SK-N-MC (cell line): ENCODE measurements at regions not wholly inside any gene's neighbourhood (a gene's known extent, or its start where the extent isn't known, plus 50 kb on each side); places are given as distances from the start of the nearest gene placed in this dataset.

Source experiments
- EZH2 ChIP-seq: fragments of 200-600 bp; sonication (generic); IDR thresholded peaks from one replicate; pipeline ENCODE4 v1.6.1; 2017; ENCODE audit warnings: antibody characterized with exemption
- POLR2AphosphoS5 ChIP-seq: IDR thresholded peaks from 2 replicates; pipeline ENCODE4 v1.6.1; 2012; ENCODE audit warnings: mild to moderate bottlenecking, low read depth, low read length, borderline replicate concordance

DNA sequence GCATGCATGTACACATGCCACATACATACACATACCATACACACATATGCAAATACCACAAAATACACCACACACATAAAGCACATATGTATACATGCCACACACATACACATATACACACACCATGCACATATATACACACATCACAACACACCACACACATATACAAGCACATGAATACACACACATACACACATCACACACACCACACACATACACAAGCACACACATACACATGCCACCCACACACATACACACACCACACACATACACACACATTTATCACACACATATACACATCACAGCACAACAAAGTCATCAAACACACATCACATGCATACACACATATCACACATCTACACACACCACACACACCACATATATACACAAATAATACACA is 1108.5 kb downstream of the GALC start:
- TF ChIP-seq POLR2AphosphoS5, result no peak
- TF ChIP-seq EZH2, result no peak
